MCF 10A (cell line): ENCODE measurements at regions not wholly inside any gene's neighbourhood (a gene's known extent, or its start where the extent isn't known, plus 50 kb on each side); places are given as distances from the start of the nearest gene placed in this dataset.
A peak's percentile ranks its signal among the peaks of the same experiment; 100 is the strongest.

Source experiments
- BruUV-seq: library from RNA; stranded (reverse); fragments of 400-500 nt; replicated peaks from 2 replicates; lab custom pipeline; 2021; lab: Mats Ljungman, UMichigan
- CTCF ChIA-PET: fragments of 300-600 bp; sonication (Branson Sonifier 250); formaldehyde crosslinking; extraction: SDS; loops from one replicate; lab custom pipeline; 2021; ENCODE audit warnings: antibody characterized with exemption, inconsistent platforms; lab: Yijun Ruan, JAX
- POLR2A ChIA-PET: fragments of 300-600, 350-650 bp; sonication (Branson Sonifier 250); formaldehyde crosslinking; extraction: SDS; loops from one replicate; lab custom pipeline; 2020; ENCODE audit warnings: antibody characterized with exemption, inconsistent platforms; lab: Yijun Ruan, JAX
- DNase-seq: peaks from one replicate; pipeline ENCODE4 v3.0.0-alpha.2; 2018; ENCODE audit not compliant: unreplicated experiment
- H3K27ac Mint-ChIP-seq: one replicate; pipeline ENCODE4 v1.8.0; 2022; ENCODE audit warnings: mild to moderate bottlenecking, low read depth, mixed read lengths; ENCODE audit not compliant: unreplicated experiment
- H3K27me3 Mint-ChIP-seq: one replicate; pipeline ENCODE4 v1.8.0; 2022; ENCODE audit warnings: mixed read lengths; ENCODE audit not compliant: insufficient read depth, unreplicated experiment
- H3K36me3 Mint-ChIP-seq: one replicate; pipeline ENCODE4 v1.8.0; 2022; ENCODE audit warnings: mild to moderate bottlenecking, moderate library complexity, mixed read lengths; ENCODE audit not compliant: insufficient read depth, unreplicated experiment
- H3K4me1 Mint-ChIP-seq: one replicate; pipeline ENCODE4 v1.8.0; 2022; ENCODE audit warnings: mixed read lengths; ENCODE audit not compliant: insufficient read depth, unreplicated experiment
- H3K4me3 Mint-ChIP-seq: one replicate; pipeline ENCODE4 v1.8.0; 2022; ENCODE audit warnings: mild to moderate bottlenecking, moderate library complexity, mixed read lengths; ENCODE audit not compliant: unreplicated experiment
- H3K9me3 Mint-ChIP-seq: one replicate; pipeline ENCODE4 v1.8.0; 2022; ENCODE audit warnings: mixed read lengths; ENCODE audit not compliant: unreplicated experiment
- intact Hi-C: fragments of 100-400 bp; cut with micrococcal nuclease; formaldehyde crosslinking; loops from 2 replicates; pipeline ENCODE4 v1.14.1; 2022
- TF ChIP-seq, protein P1 (sequence below): fragments of 200-600 bp; IDR thresholded peaks from one replicate; pipeline ENCODE4 v1.8.0; 2022; ENCODE audit warnings: antibody characterized with exemption, mild to moderate bottlenecking; ENCODE audit not compliant: unreplicated experiment

DNA sequence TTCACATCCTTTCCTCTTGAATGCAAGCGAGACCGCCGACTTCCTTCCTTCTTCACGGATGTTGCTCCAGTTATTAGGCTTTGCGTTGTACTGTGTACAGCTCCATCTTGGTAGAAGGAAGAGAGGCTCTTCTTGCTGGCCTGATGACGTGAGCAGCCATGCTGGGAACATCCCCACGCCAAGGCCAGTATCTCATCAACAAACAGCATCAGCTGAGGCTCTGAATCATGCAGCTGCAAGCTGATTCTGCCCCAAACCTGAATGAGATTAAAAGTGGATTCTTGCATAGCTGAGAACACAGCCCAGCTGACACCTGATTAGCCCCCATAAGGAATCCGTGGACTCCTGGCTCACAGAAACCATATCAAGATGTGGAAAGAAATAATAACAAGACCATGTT, 809.6 kb downstream of the EFNB2 start:
- no peak for DNase-seq
- H3K27me3 Mint-ChIP-seq, result no peaks in the 10 kb centered on the region
- ChIA-PET CTCF (interaction anchor here (0.7 kb wide), 1 partner anchor 481 kb away, joined by 3 read pairs; no protein-coding TSS in a partner anchor), POLR2A (no interaction called here)
- BruUV-seq, result no TSS peak
- H3K4me3 Mint-ChIP-seq, result no peak overlapping the region
- intact Hi-C loops, result no loop called here
- no peaks in the 10 kb centered on the region for H3K9me3 Mint-ChIP-seq
- no peaks in the 10 kb centered on the region for H3K4me1 Mint-ChIP-seq
- TF ChIP-seq, protein P1, sequence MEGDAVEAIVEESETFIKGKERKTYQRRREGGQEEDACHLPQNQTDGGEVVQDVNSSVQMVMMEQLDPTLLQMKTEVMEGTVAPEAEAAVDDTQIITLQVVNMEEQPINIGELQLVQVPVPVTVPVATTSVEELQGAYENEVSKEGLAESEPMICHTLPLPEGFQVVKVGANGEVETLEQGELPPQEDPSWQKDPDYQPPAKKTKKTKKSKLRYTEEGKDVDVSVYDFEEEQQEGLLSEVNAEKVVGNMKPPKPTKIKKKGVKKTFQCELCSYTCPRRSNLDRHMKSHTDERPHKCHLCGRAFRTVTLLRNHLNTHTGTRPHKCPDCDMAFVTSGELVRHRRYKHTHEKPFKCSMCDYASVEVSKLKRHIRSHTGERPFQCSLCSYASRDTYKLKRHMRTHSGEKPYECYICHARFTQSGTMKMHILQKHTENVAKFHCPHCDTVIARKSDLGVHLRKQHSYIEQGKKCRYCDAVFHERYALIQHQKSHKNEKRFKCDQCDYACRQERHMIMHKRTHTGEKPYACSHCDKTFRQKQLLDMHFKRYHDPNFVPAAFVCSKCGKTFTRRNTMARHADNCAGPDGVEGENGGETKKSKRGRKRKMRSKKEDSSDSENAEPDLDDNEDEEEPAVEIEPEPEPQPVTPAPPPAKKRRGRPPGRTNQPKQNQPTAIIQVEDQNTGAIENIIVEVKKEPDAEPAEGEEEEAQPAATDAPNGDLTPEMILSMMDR, result no peak
- H3K27ac Mint-ChIP-seq, result no peak overlapping the region
- no peaks in the 10 kb centered on the region for H3K36me3 Mint-ChIP-seq

DNA sequence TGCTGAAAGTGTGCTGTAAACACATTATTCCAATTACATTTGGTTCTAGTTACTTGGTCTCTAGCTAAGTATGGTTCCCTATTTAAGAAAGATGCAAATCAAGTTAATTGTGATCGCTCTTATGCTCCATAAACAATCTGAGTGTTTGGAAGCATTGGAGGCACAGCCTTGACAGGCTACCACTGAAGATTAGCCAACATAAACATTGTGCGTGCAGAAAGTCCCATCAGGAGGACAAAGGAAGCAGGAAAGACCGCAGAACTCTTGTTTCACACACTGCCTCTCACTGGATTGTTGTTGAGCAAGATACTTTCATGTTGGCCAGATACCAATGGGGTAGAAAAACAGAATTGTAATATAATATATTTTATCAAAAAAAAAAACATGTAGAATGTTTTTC, 814.4 kb downstream of the EFNB2 start:
- CTCF ChIA-PET, result interaction anchor here (0.7 kb wide), 1 partner anchor 970 kb away, joined by 3 read pairs; no protein-coding TSS in a partner anchor
- TF ChIP-seq, protein P1, result no peak
- intact Hi-C loops, result no loop called here
- Mint-ChIP-seq H3K4me1 (no peaks in the 10 kb centered on the region), H3K9me3 (no peaks in the 10 kb centered on the region), H3K27me3 (no peaks in the 10 kb centered on the region), H3K27ac (no peak overlapping the region), H3K36me3 (no peaks in the 10 kb centered on the region), H3K4me3 (no peak overlapping the region)
- BruUV-seq, result no TSS peak
- DNase-seq, result peak; percentile 58
- POLR2A ChIA-PET, result no interaction called here

DNA sequence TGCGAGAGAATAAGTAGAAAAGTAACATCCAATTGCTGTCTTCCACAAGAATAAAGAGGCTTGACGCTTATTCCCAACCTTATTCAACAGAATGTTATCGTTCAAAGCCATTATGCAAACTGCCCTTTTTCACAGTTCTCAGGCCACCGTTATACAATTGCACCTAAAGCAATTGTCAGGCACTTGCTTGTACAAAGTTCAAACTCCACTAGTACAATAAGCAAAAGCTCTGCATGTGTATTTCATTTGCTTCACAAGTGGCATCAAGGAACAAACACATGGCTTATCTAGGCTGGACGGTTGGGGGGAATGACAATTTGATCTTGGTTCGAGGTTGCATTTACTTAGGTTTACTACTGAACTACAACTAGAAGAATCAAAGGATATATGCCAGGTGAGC, 815.6 kb downstream of the EFNB2 start:
- TF ChIP-seq, protein P1, result no peak
- Mint-ChIP-seq H3K27ac (no peak overlapping the region), H3K9me3 (no peaks in the 10 kb centered on the region), H3K36me3 (no peaks in the 10 kb centered on the region), H3K4me1 (no peaks in the 10 kb centered on the region), H3K27me3 (no peaks in the 10 kb centered on the region), H3K4me3 (no peak overlapping the region)
- BruUV-seq, result no TSS peak
- ChIA-PET CTCF (no interaction called here), POLR2A (interaction anchor here (0.6 to 1.2 kb wide), 3 partner anchors 14 to 1144 kb away, joined by 3 read pairs; no protein-coding TSS in a partner anchor)
- intact Hi-C loops, result no loop called here
- no peak for DNase-seq

DNA sequence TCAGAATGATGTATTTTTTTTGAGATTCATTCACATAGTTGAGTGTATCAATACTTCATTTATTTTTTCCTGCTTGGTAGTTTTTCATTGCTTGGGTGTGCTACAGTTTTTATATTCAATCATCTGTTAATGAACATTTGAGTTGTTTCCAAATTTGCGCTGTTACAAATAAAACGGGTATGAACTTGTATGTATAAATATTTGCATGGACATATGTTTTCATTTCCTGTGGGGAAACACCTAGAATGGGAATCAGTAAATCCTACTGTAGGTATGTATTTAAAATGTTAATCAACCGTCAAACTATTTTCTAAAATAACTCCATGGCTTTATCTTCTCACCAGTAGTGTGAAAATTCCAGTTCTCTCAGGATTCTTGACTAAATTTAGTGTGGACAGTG, 826.3 kb downstream of the EFNB2 start:
- Mint-ChIP-seq H3K27me3 (no peaks in the 10 kb centered on the region), H3K4me1 (no peaks in the 10 kb centered on the region), H3K27ac (no peak overlapping the region), H3K36me3 (no peaks in the 10 kb centered on the region), H3K9me3 (no peaks in the 10 kb centered on the region), H3K4me3 (no peak overlapping the region)
- ChIA-PET POLR2A (no interaction called here), CTCF (no interaction called here)
- no TSS peak for BruUV-seq
- TF ChIP-seq, protein P1, result no peak
- intact Hi-C loops, result no loop called here
- no peak for DNase-seq
